ENCODE measurements at regions not wholly inside any gene's neighbourhood (a gene's known extent, or its start where the extent isn't known, plus 50 kb on each side); places are given as distances from the start of the nearest gene placed in this dataset.

- Histone ChIP-seq H3K4me3 (no peak overlapping the region), H3K9me3 (no peaks in the 10 kb centered on the region), H3K36me3 (ENCODE audit: low read depth) (no peaks in the 10 kb centered on the region), H3K4me1 (ENCODE audit: low read depth) (peaks cover 21% of the 10 kb centered on the region)
- TF ChIP-seq CTCF (IDR thresholded peaks at IDR 0.05): peak; percentile 60
- intact Hi-C loops (cut with DNase I, micrococcal nuclease): loop anchor here (5.0 to 10.0 kb wide), 2 partner anchors 383 to 386 kb away; no protein-coding TSS in a partner anchor
- ATAC-seq (peak; percentile 88), DNase-seq (peak; percentile 57 to 84 (median 75))
Measured at GRCh38 chr14:34227834-34228649, 234.0 kb downstream of the SPTSSA start.

GRCh38 chr14:34224221-34224620 is 237.8 kb downstream of the SPTSSA start:
- no peaks in the 10 kb centered on the region for H3K36me3 ChIP-seq (ENCODE audit: low read depth)
- no peak for DNase-seq
- intact Hi-C loops (cut with DNase I, micrococcal nuclease): loop anchor here in 1 of 2 donors (10.0 kb wide), 1 partner anchor 379 kb away; no protein-coding TSS in a partner anchor
- no peak for ATAC-seq
- peaks cover 11% of the 10 kb centered on the region for H3K4me1 ChIP-seq (ENCODE audit: low read depth)
- TF ChIP-seq CTCF (IDR thresholded peaks at IDR 0.05): no peak
- H3K4me3 ChIP-seq: no peak overlapping the region
- no peaks in the 10 kb centered on the region for H3K9me3 ChIP-seq

- H3K9me3 ChIP-seq: no peaks in the 10 kb centered on the region
- peaks cover 11% of the 10 kb centered on the region for H3K4me1 ChIP-seq (ENCODE audit: low read depth)
- TF ChIP-seq CTCF (IDR thresholded peaks at IDR 0.05): no peak
- ATAC-seq: no peak
- no peak for DNase-seq
- no peak overlapping the region for H3K4me3 ChIP-seq
- intact Hi-C loops (cut with DNase I, micrococcal nuclease): loop anchor here in 1 of 2 donors (10.0 kb wide), 1 partner anchor 379 kb away; no protein-coding TSS in a partner anchor
- no peaks in the 10 kb centered on the region for H3K36me3 ChIP-seq (ENCODE audit: low read depth)
Measured at GRCh38 chr14:34223373-34224148, 238.5 kb downstream of the SPTSSA start.

GRCh38 chr14:34222867-34223266 is 239.2 kb downstream of the SPTSSA start:
- Histone ChIP-seq H3K4me3 (no peak overlapping the region), H3K4me1 (ENCODE audit: low read depth) (peaks cover 9% of the 10 kb centered on the region), H3K36me3 (ENCODE audit: low read depth) (no peaks in the 10 kb centered on the region), H3K9me3 (no peaks in the 10 kb centered on the region)
- DNase-seq (no peak), ATAC-seq (peak; percentile 81)
- TF ChIP-seq CTCF (IDR thresholded peaks at IDR 0.05): no peak
- intact Hi-C loops (cut with DNase I, micrococcal nuclease): loop anchor here in 1 of 2 donors (10.0 kb wide), 1 partner anchor 378 kb away; no protein-coding TSS in a partner anchor

- intact Hi-C loops (cut with DNase I, micrococcal nuclease): loop anchor here in 1 of 2 donors (10.0 kb wide), 1 partner anchor 377 kb away; no protein-coding TSS in a partner anchor
- no peaks in the 10 kb centered on the region for H3K9me3 ChIP-seq
- DNase-seq: no peak
- no peak for TF ChIP-seq CTCF (IDR thresholded peaks at IDR 0.05)
- H3K4me3 ChIP-seq: no peak overlapping the region
- ATAC-seq: peak; percentile 57
- peaks cover 9% of the 10 kb centered on the region for H3K4me1 ChIP-seq (ENCODE audit: low read depth)
- no peaks in the 10 kb centered on the region for H3K36me3 ChIP-seq (ENCODE audit: low read depth)
Measured at GRCh38 chr14:34222122-34222521, 239.9 kb downstream of the SPTSSA start.
